Tibial artery (tissue), 4 donors: ENCODE measurements at regions not wholly inside any gene's neighbourhood (a gene's known extent, or its start where the extent isn't known, plus 50 kb on each side); places are given as distances from the start of the nearest gene placed in this dataset.
"Not testable (repeated sequence)": the region's sequence is repeated elsewhere in the genome, so short reads cannot be mapped to it uniquely, and the experiment has no call there.

Source experiments
- DNase-seq, 2 donors: peaks; one replicate each; pipeline ENCODE4 v3.0.0-alpha.2; 2019
- H3K27ac ChIP-seq, 2 donors: fragments of 200-600 bp; sonication (generic) in 1 of 2; 1 replicate in 1 of 2; 2 replicates in 1 of 2; pipeline ENCODE4 v1.5.1; 2018 to 2019; ENCODE audit warnings: mild to moderate bottlenecking in 1 of 2
- H3K27me3 ChIP-seq, 2 donors: fragments of 200-600 bp; sonication (generic) in 1 of 2; one replicate each; pipeline versions ENCODE4 v1.5.1 to v1.6.0; 2016 to 2019
- H3K36me3 ChIP-seq, 3 donors: fragments of 200-600 bp; sonication (generic) in 2 of 3; one replicate each; pipeline ENCODE4 v1.5.1; 2016 to 2019; ENCODE audit warnings: mild to moderate bottlenecking in 2 of 3
- H3K4me1 ChIP-seq, 4 donors: fragments of 200-600 bp; sonication (generic) in 2 of 4; 1 replicate in 3 of 4; 2 replicates in 1 of 4; pipeline ENCODE4 v1.5.1; 2016 to 2019
- H3K4me3 ChIP-seq, 2 donors: fragments of 200-600 bp; sonication (generic) in 1 of 2; 1 replicate in 1 of 2; 2 replicates in 1 of 2; pipeline ENCODE4 v1.5.1; 2018 to 2019; ENCODE audit warnings: mild to moderate bottlenecking in 2 of 2
- H3K9me3 ChIP-seq, 3 donors: fragments of 200-600 bp; sonication (generic) in 1 of 3; one replicate each; pipeline ENCODE4 v1.5.1; 2016 to 2019
- CTCF ChIP-seq, 2 experiments: fragments of 200-600 bp in 1 of 2; fragments of 450-650 bp in 1 of 2; IDR thresholded peaks; one replicate each; pipeline ENCODE4 v1.5.1; 2017 to 2019; ENCODE audit warnings: antibody characterized with exemption in 2 of 2, mild to moderate bottlenecking in 1 of 2, moderate library complexity in 1 of 2
- intact Hi-C: fragments of 100-400 bp; cut with DNase I; formaldehyde crosslinking; loops from one replicate; pipeline ENCODE4 v1.15.0; 2023; ENCODE audit warnings: low total_unique reads

DNA sequence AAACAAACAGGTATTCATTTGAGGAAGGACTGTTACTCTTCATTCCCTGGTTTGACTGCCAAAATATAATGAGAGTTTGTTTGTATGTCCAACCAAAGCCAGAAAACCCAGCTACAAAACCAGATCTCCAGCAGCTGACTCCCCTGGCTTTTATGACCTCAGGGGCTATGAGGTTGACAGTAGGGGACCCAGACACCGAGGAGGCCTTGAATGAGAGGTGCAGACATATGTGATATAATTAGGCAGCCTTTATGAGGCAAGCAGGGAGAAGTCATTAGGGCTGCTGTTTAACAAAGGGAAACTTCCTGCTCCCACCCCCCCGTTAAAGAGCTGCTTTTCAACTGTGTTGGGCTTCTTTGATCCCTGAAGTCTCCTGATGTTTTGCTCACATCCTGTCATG, 236.7 kb downstream of the SLC4A3 start:
- Histone ChIP-seq H3K27me3 (no peaks in the 10 kb centered on the region), H3K27ac (no peak overlapping the region), H3K4me3 (no peak overlapping the region), H3K4me1 (no peaks in the 10 kb centered on the region), H3K36me3 (no peaks in the 10 kb centered on the region), H3K9me3 (no peaks in the 10 kb centered on the region)
- intact Hi-C loops: no loop called here
- no peak for DNase-seq
- TF ChIP-seq CTCF (IDR thresholded peaks at IDR 0.05): no peak

DNA sequence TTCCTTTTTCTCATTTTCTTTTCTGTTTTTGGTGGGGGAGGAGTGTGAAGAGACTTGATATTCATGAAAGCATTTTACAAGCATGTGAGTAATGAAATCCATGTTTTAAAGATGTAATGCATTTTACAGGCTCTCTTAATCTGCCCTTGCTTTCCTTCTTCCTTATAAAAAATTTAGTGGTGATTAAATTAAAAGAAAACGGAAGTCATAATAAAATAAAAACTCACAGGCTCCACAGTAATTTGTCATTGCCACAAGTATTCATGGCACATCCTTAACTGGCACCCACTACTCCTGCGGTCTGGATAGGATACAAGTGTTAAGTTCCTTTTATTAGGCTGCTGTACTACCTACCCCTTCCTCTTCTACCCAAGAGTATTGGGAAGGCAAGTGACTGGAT, 241.2 kb downstream of the SLC4A3 start:
- no peak overlapping the region for H3K4me3 ChIP-seq
- no peak for TF ChIP-seq CTCF (IDR thresholded peaks at IDR 0.05)

GRCh38 chr2:219870041-219870440, 242.6 kb downstream of the SLC4A3 start:
- H3K4me3 ChIP-seq: no peak overlapping the region
- intact Hi-C loops: no loop called here

More for the DNA sequence above, 241.2 kb downstream of the SLC4A3 start:
- no peak for DNase-seq
- Histone ChIP-seq H3K9me3 (no peaks in the 10 kb centered on the region), H3K27me3 (no peaks in the 10 kb centered on the region), H3K36me3 (no peaks in the 10 kb centered on the region), H3K4me1 (no peaks in the 10 kb centered on the region), H3K27ac (no peak overlapping the region)
- intact Hi-C loops: no loop called here

DNA sequence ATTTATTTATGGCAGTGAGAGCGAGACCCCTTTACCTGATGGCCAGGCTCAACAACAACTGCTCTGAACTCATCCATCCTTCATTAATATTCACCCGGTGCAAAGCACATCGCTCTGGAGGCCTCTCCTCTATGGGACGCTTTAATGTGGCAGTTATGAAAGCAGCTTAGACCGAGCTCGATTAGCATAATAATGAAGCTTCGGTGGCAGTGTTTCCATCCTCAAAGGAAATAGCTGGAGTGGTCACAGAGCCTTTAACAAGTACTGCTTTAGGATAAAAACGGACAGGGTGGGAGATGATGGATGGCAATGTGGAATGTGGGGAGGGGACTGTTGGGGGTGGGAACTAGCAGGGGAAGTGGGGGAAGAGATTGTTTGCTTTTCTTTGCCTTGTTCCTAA, 243.9 kb downstream of the SLC4A3 start:
- H3K4me1 ChIP-seq: no peaks in the 10 kb centered on the region
- no peak overlapping the region for H3K27ac ChIP-seq
- intact Hi-C loops: no loop called here
- TF ChIP-seq CTCF (IDR thresholded peaks at IDR 0.05): no peak
- H3K27me3 ChIP-seq: no peaks in the 10 kb centered on the region
- no peak overlapping the region for H3K4me3 ChIP-seq
- DNase-seq: no peak
- H3K36me3 ChIP-seq: no peaks in the 10 kb centered on the region
- no peaks in the 10 kb centered on the region for H3K9me3 ChIP-seq

More at GRCh38 chr2:219870041-219870440, 242.6 kb downstream of the SLC4A3 start:
- no peak for DNase-seq
- H3K36me3 ChIP-seq: no peaks in the 10 kb centered on the region
- no peaks in the 10 kb centered on the region for H3K27me3 ChIP-seq
- no peaks in the 10 kb centered on the region for H3K9me3 ChIP-seq
- no peak overlapping the region for H3K27ac ChIP-seq
- no peak for TF ChIP-seq CTCF (IDR thresholded peaks at IDR 0.05)
- no peaks in the 10 kb centered on the region for H3K4me1 ChIP-seq

GRCh38 chr2:219875036-219875435, 247.6 kb downstream of the SLC4A3 start:
- no peak for TF ChIP-seq CTCF (IDR thresholded peaks at IDR 0.05)
- no peaks in the 10 kb centered on the region for H3K4me1 ChIP-seq
- DNase-seq: no peak
- H3K27me3 ChIP-seq: no peaks in the 10 kb centered on the region
- H3K36me3 ChIP-seq: no peaks in the 10 kb centered on the region
- no peak overlapping the region for H3K4me3 ChIP-seq
- intact Hi-C loops: no loop called here
- no peak overlapping the region for H3K27ac ChIP-seq
- no peaks in the 10 kb centered on the region for H3K9me3 ChIP-seq

DNA sequence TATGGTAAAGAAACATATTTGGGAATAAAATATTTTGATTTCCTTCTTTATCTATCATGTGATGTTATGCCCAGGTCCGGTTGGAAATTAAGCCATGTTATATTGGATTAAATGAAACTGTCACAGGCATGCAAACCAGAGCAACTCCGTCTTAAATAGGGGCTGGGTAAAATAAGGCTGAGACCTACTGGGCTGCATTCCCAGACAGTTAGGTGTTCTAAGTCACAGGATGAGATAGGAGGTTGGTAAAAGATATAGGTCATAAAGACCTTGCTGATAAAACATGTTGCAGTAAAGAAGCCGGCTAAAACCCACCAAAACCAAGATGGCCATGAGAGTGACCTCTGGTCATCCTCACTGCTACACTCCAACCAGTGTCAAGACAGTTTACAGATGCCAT, 248.6 kb downstream of the SLC4A3 start:
- DNase-seq, intact Hi-C loops, H3K4me3 ChIP-seq, H3K27me3 ChIP-seq, H3K4me1 ChIP-seq, H3K36me3 ChIP-seq, H3K27ac ChIP-seq, H3K9me3 ChIP-seq: not testable (repeated sequence)
